Fibroblast of skin of scalp (primary cell): ENCODE measurements at regions not wholly inside any gene's neighbourhood (a gene's known extent, or its start where the extent isn't known, plus 50 kb on each side); places are given as distances from the start of the nearest gene placed in this dataset.

Experiments
- DNase-seq: peaks from one replicate; pipeline ENCODE4 v3.0.0-alpha.2; 2013

GRCh38 chr14:100399052-100399849 is 76.1 kb downstream of the SLC25A47 start:
- DNase-seq: peak; percentile 61

- no peak for DNase-seq
Measured at GRCh38 chr14:100400115-100400514, 77.0 kb downstream of the SLC25A47 start.

- DNase-seq: no peak
Measured at GRCh38 chr14:100401031-100401692, 78.0 kb downstream of the SLC25A47 start.

- DNase-seq: no peak
Measured at GRCh38 chr14:100401792-100402191, 78.7 kb downstream of the SLC25A47 start.

GRCh38 chr14:100402631-100403030 is 79.5 kb downstream of the SLC25A47 start:
- DNase-seq: no peak

- no peak for DNase-seq
Measured at GRCh38 chr14:100403105-100403504, 80.0 kb downstream of the SLC25A47 start.

- no peak for DNase-seq
Measured at GRCh38 chr14:100403802-100404365, 80.7 kb downstream of the SLC25A47 start.

GRCh38 chr14:100404419-100404818 is 81.3 kb downstream of the SLC25A47 start:
- no peak for DNase-seq

- DNase-seq: no peak
Measured at GRCh38 chr14:100405760-100406455, 82.8 kb downstream of the SLC25A47 start.

- peak; percentile 27 for DNase-seq
Measured at GRCh38 chr14:100406505-100407131, 83.5 kb downstream of the SLC25A47 start.

GRCh38 chr14:100407376-100408102 is 84.4 kb downstream of the SLC25A47 start:
- DNase-seq: no peak

GRCh38 chr14:100408350-100409002 is 85.3 kb downstream of the SLC25A47 start:
- peak; percentile 58 for DNase-seq

- DNase-seq: no peak
Measured at GRCh38 chr14:100409003-100409360, 85.8 kb downstream of the SLC25A47 start.

GRCh38 chr14:100409651-100410050 is 86.5 kb downstream of the SLC25A47 start:
- peak; percentile 58 for DNase-seq

- DNase-seq: peak; percentile 87
Measured at GRCh38 chr14:100410056-100410565, 87.0 kb downstream of the SLC25A47 start.

- DNase-seq: no peak
Measured at GRCh38 chr14:100413699-100414098, 90.6 kb downstream of the SLC25A47 start.

GRCh38 chr14:100415226-100415625 is 92.1 kb downstream of the SLC25A47 start:
- no peak for DNase-seq

- DNase-seq: no peak
Measured at GRCh38 chr14:100416081-100416680, 93.0 kb downstream of the SLC25A47 start.

- peak; percentile 88 for DNase-seq
Measured at GRCh38 chr14:100416921-100417860, 94.1 kb downstream of the SLC25A47 start.

GRCh38 chr14:100419856-100420255 is 96.7 kb downstream of the SLC25A47 start:
- no peak for DNase-seq
